ENCODE measurements at regions not wholly inside any gene's neighbourhood (a gene's known extent, or its start where the extent isn't known, plus 50 kb on each side); places are given as distances from the start of the nearest gene placed in this dataset.

DNA sequence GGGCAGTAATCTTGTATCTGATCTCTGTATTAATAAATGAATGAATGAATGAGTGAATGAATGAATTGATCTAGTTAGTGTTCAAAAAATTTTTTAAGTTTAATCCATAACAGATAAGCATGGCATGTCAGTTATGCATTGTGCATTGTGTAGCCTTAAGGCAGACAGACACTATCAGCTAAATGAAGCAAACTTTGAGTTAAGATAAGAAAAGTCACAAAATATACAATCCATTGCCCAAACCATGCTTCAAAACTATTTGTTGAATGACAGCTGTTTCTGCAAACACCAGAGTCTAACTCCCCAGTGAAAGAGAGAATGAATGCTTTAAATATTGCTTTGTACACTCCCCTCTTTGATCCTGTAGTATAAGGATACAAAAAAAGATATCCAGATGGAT, 314.3 kb upstream of the ETAA1 start:
- no peak for DNase-seq (ENCODE audit: low read depth)
- TF ChIP-seq, protein P1, sequence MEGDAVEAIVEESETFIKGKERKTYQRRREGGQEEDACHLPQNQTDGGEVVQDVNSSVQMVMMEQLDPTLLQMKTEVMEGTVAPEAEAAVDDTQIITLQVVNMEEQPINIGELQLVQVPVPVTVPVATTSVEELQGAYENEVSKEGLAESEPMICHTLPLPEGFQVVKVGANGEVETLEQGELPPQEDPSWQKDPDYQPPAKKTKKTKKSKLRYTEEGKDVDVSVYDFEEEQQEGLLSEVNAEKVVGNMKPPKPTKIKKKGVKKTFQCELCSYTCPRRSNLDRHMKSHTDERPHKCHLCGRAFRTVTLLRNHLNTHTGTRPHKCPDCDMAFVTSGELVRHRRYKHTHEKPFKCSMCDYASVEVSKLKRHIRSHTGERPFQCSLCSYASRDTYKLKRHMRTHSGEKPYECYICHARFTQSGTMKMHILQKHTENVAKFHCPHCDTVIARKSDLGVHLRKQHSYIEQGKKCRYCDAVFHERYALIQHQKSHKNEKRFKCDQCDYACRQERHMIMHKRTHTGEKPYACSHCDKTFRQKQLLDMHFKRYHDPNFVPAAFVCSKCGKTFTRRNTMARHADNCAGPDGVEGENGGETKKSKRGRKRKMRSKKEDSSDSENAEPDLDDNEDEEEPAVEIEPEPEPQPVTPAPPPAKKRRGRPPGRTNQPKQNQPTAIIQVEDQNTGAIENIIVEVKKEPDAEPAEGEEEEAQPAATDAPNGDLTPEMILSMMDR (IDR thresholded peaks at IDR 0.05; ENCODE audit: insufficient read depth, low read length) = no peak
- no peak overlapping the region for H3K4me3 ChIP-seq (ENCODE audit: low read depth, low read length)

- DNase-seq (ENCODE audit: low read depth) = peak; percentile 35
- no peak overlapping the region for H3K4me3 ChIP-seq (ENCODE audit: low read depth, low read length)
- TF ChIP-seq, protein P1 (IDR thresholded peaks at IDR 0.05; ENCODE audit: insufficient read depth, low read length) = no peak
These were observed 313.2 kb upstream of the ETAA1 start for GRCh38 chr2:67083951-67084350.

- TF ChIP-seq, protein P1 (IDR thresholded peaks at IDR 0.05; ENCODE audit: insufficient read depth, low read length) = no peak
- DNase-seq (ENCODE audit: low read depth) = no peak
- no peak overlapping the region for H3K4me3 ChIP-seq (ENCODE audit: low read depth, low read length)
These were observed 312.0 kb upstream of the ETAA1 start for GRCh38 chr2:67085146-67085545.

- DNase-seq (ENCODE audit: low read depth) = no peak
- H3K4me3 ChIP-seq (ENCODE audit: low read depth, low read length) = no peak overlapping the region
- TF ChIP-seq, protein P1 (IDR thresholded peaks at IDR 0.05; ENCODE audit: insufficient read depth, low read length) = no peak
These were observed 305.5 kb upstream of the ETAA1 start for GRCh38 chr2:67091681-67092080.

DNA sequence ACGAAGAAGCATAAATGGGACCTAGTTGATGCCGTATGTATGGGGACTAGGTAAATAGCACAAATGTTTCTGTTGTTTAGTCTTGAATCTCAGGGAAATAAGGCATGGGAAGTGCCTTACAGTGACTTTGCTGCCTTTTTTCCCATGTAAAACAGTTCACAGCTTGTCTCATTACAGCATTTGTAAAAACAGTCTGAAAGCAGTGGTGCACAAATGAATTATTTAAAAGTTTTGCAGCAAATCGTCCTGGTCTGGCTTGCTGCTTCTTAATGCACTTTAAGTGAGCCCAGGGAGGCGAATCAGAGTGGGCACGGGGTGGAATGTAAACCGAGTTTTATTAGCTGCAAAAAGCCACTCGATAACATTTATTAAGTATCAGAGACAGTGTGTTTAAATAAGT, 302.0 kb upstream of the ETAA1 start:
- no peak for DNase-seq (ENCODE audit: low read depth)
- no peak overlapping the region for H3K4me3 ChIP-seq (ENCODE audit: low read depth, low read length)
- TF ChIP-seq, protein P1 (IDR thresholded peaks at IDR 0.05; ENCODE audit: insufficient read depth, low read length) = no peak

DNA sequence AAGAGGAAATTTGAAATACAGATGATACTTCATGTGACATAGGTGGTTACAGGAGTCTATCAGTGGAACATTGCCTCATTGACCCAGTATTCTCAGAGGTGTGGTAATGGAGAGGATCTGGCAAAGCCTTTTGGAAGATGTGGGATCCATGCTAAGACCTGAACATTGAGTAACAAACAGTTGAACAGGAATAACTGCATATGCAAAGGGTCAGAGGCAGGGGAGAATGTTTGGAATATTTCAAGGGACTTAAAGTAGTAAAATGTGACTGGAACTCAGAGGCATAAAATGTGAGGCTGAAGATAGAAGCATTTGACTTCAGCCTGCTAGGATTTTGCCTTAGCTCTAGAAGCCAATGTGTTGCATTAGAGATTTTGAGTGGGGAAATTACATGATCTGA, 300.2 kb upstream of the ETAA1 start:
- DNase-seq (ENCODE audit: low read depth) = no peak
- H3K4me3 ChIP-seq (ENCODE audit: low read depth, low read length) = no peak overlapping the region
- TF ChIP-seq, protein P1 (IDR thresholded peaks at IDR 0.05; ENCODE audit: insufficient read depth, low read length) = no peak

DNA sequence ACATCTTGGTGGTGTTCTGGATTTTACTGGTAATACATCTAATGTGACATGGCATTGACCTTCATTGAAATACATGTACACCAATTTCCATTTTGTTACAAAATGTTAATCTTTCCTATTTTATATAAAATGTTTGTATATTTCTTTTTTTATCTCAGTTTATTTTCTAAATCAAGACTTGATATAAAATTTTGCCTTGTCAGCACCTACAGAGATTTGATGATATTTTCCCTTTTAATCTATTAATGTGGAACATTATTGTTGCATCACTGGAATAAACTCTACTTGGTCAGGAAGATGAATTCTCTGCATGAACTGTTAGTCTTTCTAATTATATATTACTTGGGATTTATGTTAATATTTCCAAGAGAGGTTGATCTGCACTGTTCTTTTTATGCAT, 294.0 kb upstream of the ETAA1 start:
- TF ChIP-seq, protein P1 (IDR thresholded peaks at IDR 0.05; ENCODE audit: insufficient read depth, low read length) = no peak
- H3K4me3 ChIP-seq (ENCODE audit: low read depth, low read length) = no peak overlapping the region

More for the DNA sequence above, 294.0 kb upstream of the ETAA1 start:
- DNase-seq (ENCODE audit: low read depth) = no peak
